Activated naive CD8-positive, alpha-beta T cell (primary cell): ENCODE measurements at regions not wholly inside any gene's neighbourhood (a gene's known extent, or its start where the extent isn't known, plus 50 kb on each side); places are given as distances from the start of the nearest gene placed in this dataset.

Experiments
- H3K27ac Mint-ChIP-seq: one replicate; pipeline ENCODE4 v1.8.0; 2021; ENCODE audit warnings: mixed read lengths
- H3K27me3 Mint-ChIP-seq: one replicate; pipeline ENCODE4 v1.8.0; 2021; ENCODE audit warnings: mixed read lengths
- H3K36me3 Mint-ChIP-seq: one replicate; pipeline ENCODE4 v1.8.0; 2021; ENCODE audit warnings: mixed read lengths
- H3K4me1 Mint-ChIP-seq: one replicate; pipeline ENCODE4 v1.8.0; 2021; ENCODE audit warnings: low read depth, mixed read lengths
- H3K4me3 Mint-ChIP-seq: one replicate; pipeline ENCODE4 v1.8.0; 2021; ENCODE audit warnings: mild to moderate bottlenecking, mixed read lengths
- H3K9me3 Mint-ChIP-seq: one replicate; pipeline ENCODE4 v1.8.0; 2021; ENCODE audit warnings: low read depth, mixed read lengths

GRCh38 chr10:78892338-78893176, 176.2 kb upstream of the ZMIZ1 start:
- H3K27ac Mint-ChIP-seq, result no peak overlapping the region
- H3K27me3 Mint-ChIP-seq, result no peaks in the 10 kb centered on the region
- peaks cover 9% of the 10 kb centered on the region for H3K4me1 Mint-ChIP-seq
- H3K36me3 Mint-ChIP-seq, result no peaks in the 10 kb centered on the region
- H3K9me3 Mint-ChIP-seq, result no peaks in the 10 kb centered on the region
- H3K4me3 Mint-ChIP-seq, result no peak overlapping the region

- no peak overlapping the region for H3K27ac Mint-ChIP-seq
- no peak overlapping the region for H3K4me3 Mint-ChIP-seq
- no peaks in the 10 kb centered on the region for H3K36me3 Mint-ChIP-seq
These were observed 175.5 kb upstream of the ZMIZ1 start for GRCh38 chr10:78893217-78893616.

GRCh38 chr10:78894089-78894840, 174.5 kb upstream of the ZMIZ1 start:
- no peaks in the 10 kb centered on the region for H3K9me3 Mint-ChIP-seq
- no peak overlapping the region for H3K27ac Mint-ChIP-seq
- H3K27me3 Mint-ChIP-seq, result no peaks in the 10 kb centered on the region
- no peaks in the 10 kb centered on the region for H3K36me3 Mint-ChIP-seq
- H3K4me3 Mint-ChIP-seq, result no peak overlapping the region
- peaks cover 9% of the 10 kb centered on the region for H3K4me1 Mint-ChIP-seq

More at GRCh38 chr10:78893217-78893616, 175.5 kb upstream of the ZMIZ1 start:
- peaks cover 9% of the 10 kb centered on the region for H3K4me1 Mint-ChIP-seq
- no peaks in the 10 kb centered on the region for H3K27me3 Mint-ChIP-seq
- no peaks in the 10 kb centered on the region for H3K9me3 Mint-ChIP-seq

GRCh38 chr10:78894841-78895195, 173.9 kb upstream of the ZMIZ1 start:
- H3K27ac Mint-ChIP-seq, result no peak overlapping the region
- H3K4me3 Mint-ChIP-seq, result no peak overlapping the region
- H3K4me1 Mint-ChIP-seq, result peaks cover 9% of the 10 kb centered on the region
- no peaks in the 10 kb centered on the region for H3K9me3 Mint-ChIP-seq
- H3K36me3 Mint-ChIP-seq, result no peaks in the 10 kb centered on the region
- H3K27me3 Mint-ChIP-seq, result no peaks in the 10 kb centered on the region

GRCh38 chr10:78895469-78895868, 173.3 kb upstream of the ZMIZ1 start:
- no peak overlapping the region for H3K4me3 Mint-ChIP-seq
- no peaks in the 10 kb centered on the region for H3K36me3 Mint-ChIP-seq
- no peak overlapping the region for H3K27ac Mint-ChIP-seq
- H3K4me1 Mint-ChIP-seq, result peaks cover 9% of the 10 kb centered on the region
- H3K27me3 Mint-ChIP-seq, result no peaks in the 10 kb centered on the region
- no peaks in the 10 kb centered on the region for H3K9me3 Mint-ChIP-seq

GRCh38 chr10:78896159-78896928, 172.4 kb upstream of the ZMIZ1 start:
- no peaks in the 10 kb centered on the region for H3K27me3 Mint-ChIP-seq
- H3K27ac Mint-ChIP-seq, result no peak overlapping the region
- H3K4me3 Mint-ChIP-seq, result no peak overlapping the region
- H3K4me1 Mint-ChIP-seq, result peaks cover 9% of the 10 kb centered on the region
- H3K9me3 Mint-ChIP-seq, result no peaks in the 10 kb centered on the region
- H3K36me3 Mint-ChIP-seq, result no peaks in the 10 kb centered on the region

- Mint-ChIP-seq H3K27me3 (no peaks in the 10 kb centered on the region), H3K4me1 (no peaks in the 10 kb centered on the region), H3K27ac (no peak overlapping the region), H3K36me3 (no peaks in the 10 kb centered on the region), H3K9me3 (no peaks in the 10 kb centered on the region), H3K4me3 (no peak overlapping the region)
These were observed 170.2 kb upstream of the ZMIZ1 start for GRCh38 chr10:78898341-78899097.

- Mint-ChIP-seq H3K9me3 (no peaks in the 10 kb centered on the region), H3K4me3 (no peak overlapping the region), H3K36me3 (no peaks in the 10 kb centered on the region), H3K4me1 (no peaks in the 10 kb centered on the region), H3K27ac (no peak overlapping the region), H3K27me3 (no peaks in the 10 kb centered on the region)
These were observed 169.5 kb upstream of the ZMIZ1 start for GRCh38 chr10:78899098-78899754.

GRCh38 chr10:78899996-78900714, 168.6 kb upstream of the ZMIZ1 start:
- no peaks in the 10 kb centered on the region for H3K27me3 Mint-ChIP-seq
- no peaks in the 10 kb centered on the region for H3K9me3 Mint-ChIP-seq
- no peak overlapping the region for H3K27ac Mint-ChIP-seq
- H3K4me3 Mint-ChIP-seq, result no peak overlapping the region
- H3K4me1 Mint-ChIP-seq, result no peaks in the 10 kb centered on the region
- no peaks in the 10 kb centered on the region for H3K36me3 Mint-ChIP-seq

GRCh38 chr10:78900715-78901430, 167.9 kb upstream of the ZMIZ1 start:
- Mint-ChIP-seq H3K36me3 (no peaks in the 10 kb centered on the region), H3K27ac (no peak overlapping the region), H3K9me3 (no peaks in the 10 kb centered on the region), H3K27me3 (no peaks in the 10 kb centered on the region), H3K4me3 (no peak overlapping the region), H3K4me1 (no peaks in the 10 kb centered on the region)

- H3K4me1 Mint-ChIP-seq, result no peaks in the 10 kb centered on the region
- no peaks in the 10 kb centered on the region for H3K9me3 Mint-ChIP-seq
- H3K27ac Mint-ChIP-seq, result no peak overlapping the region
- no peak overlapping the region for H3K4me3 Mint-ChIP-seq
- no peaks in the 10 kb centered on the region for H3K36me3 Mint-ChIP-seq
- no peaks in the 10 kb centered on the region for H3K27me3 Mint-ChIP-seq
These were observed 167.1 kb upstream of the ZMIZ1 start for GRCh38 chr10:78901694-78902093.

- H3K4me1 Mint-ChIP-seq, result no peaks in the 10 kb centered on the region
- H3K27ac Mint-ChIP-seq, result no peak overlapping the region
- no peak overlapping the region for H3K4me3 Mint-ChIP-seq
- H3K36me3 Mint-ChIP-seq, result no peaks in the 10 kb centered on the region
- no peaks in the 10 kb centered on the region for H3K27me3 Mint-ChIP-seq
- no peaks in the 10 kb centered on the region for H3K9me3 Mint-ChIP-seq
These were observed 166.0 kb upstream of the ZMIZ1 start for GRCh38 chr10:78902815-78903214.

- Mint-ChIP-seq H3K4me3 (no peak overlapping the region), H3K4me1 (no peaks in the 10 kb centered on the region), H3K27ac (no peak overlapping the region), H3K27me3 (no peaks in the 10 kb centered on the region), H3K36me3 (no peaks in the 10 kb centered on the region), H3K9me3 (no peaks in the 10 kb centered on the region)
These were observed 165.3 kb upstream of the ZMIZ1 start for GRCh38 chr10:78903341-78903940.
